WTC11 (cell line): ENCODE measurements at regions not wholly inside any gene's neighbourhood (a gene's known extent, or its start where the extent isn't known, plus 50 kb on each side); places are given as distances from the start of the nearest gene placed in this dataset.

Experiments
- ATAC-seq: fragments of 200-7000 bp; cut with Tn5 transposase; 2 replicates; pipeline ENCODE4 v1.10.0; 2021; ENCODE audit warnings: mild to moderate bottlenecking, moderate library complexity
- CTCF ChIA-PET: fragments of 300-600 bp; sonication (Branson Sonifier 250); formaldehyde crosslinking; loops from one replicate; lab custom pipeline; 2021; ENCODE audit warnings: antibody characterized with exemption; lab: Charles Lee
- POLR2A ChIA-PET: fragments of 350-600 bp; sonication (Branson Sonifier 250); formaldehyde crosslinking; loops from one replicate; lab custom pipeline; 2021; ENCODE audit warnings: antibody characterized with exemption; lab: Charles Lee
- DNase-seq: peaks from one replicate; pipeline ENCODE4 v3.0.0; 2021; ENCODE audit warnings: low spot score
- H3K27ac Mint-ChIP-seq: 2 replicates; pipeline ENCODE4 v1.8.0; 2021; ENCODE audit warnings: mixed read lengths
- H3K27me3 Mint-ChIP-seq: 2 replicates; pipeline ENCODE4 v1.8.0; 2021; ENCODE audit warnings: low read depth, mild to moderate bottlenecking, moderate library complexity, mixed read lengths
- H3K36me3 Mint-ChIP-seq: 2 replicates; pipeline ENCODE4 v1.8.0; 2021; ENCODE audit warnings: mixed read lengths
- H3K4me1 Mint-ChIP-seq: 2 replicates; pipeline ENCODE4 v1.8.0; 2022; ENCODE audit warnings: mixed read lengths
- H3K4me3 Mint-ChIP-seq: 2 replicates; pipeline ENCODE4 v1.8.0; 2021; ENCODE audit warnings: mild to moderate bottlenecking, moderate library complexity, mixed read lengths
- H3K9me3 Mint-ChIP-seq: 2 replicates; pipeline ENCODE4 v1.8.0; 2021; ENCODE audit warnings: mixed read lengths
- ATF1 ChIP-seq: sonication (generic); formaldehyde crosslinking; IDR thresholded peaks from 2 replicates; pipeline ENCODE4 v1.8.1; 2023; ENCODE audit warnings: mild to moderate bottlenecking, moderate library complexity, missing genetic modification reagents
- GRHL2 ChIP-seq: fragments of 250-450 bp; sonication (Bioruptor Pico); IDR thresholded peaks from 2 replicates; pipeline ENCODE4 v1.8.0; 2022; ENCODE audit warnings: mild to moderate bottlenecking, moderate library complexity; ENCODE audit not compliant: insufficient replicate concordance, severe bottlenecking
- JUN ChIP-seq: sonication (generic); formaldehyde crosslinking; IDR thresholded peaks from 2 replicates; pipeline ENCODE4 v1.8.0; 2023; ENCODE audit warnings: mild to moderate bottlenecking, missing genetic modification reagents
- NFYB ChIP-seq: sonication (generic); formaldehyde crosslinking; conservative IDR thresholded peaks from 2 replicates; pipeline ENCODE4 v1.8.0; 2022; ENCODE audit warnings: low read depth, missing genetic modification reagents
- NR2C2 ChIP-seq: sonication (generic); formaldehyde crosslinking; IDR thresholded peaks from 2 replicates; pipeline ENCODE4 v1.8.0; 2022; ENCODE audit warnings: mild to moderate bottlenecking, missing genetic modification reagents
- ZNF219 ChIP-seq: sonication (generic); formaldehyde crosslinking; IDR thresholded peaks from 2 replicates; pipeline ENCODE4 v1.8.0; 2023; ENCODE audit warnings: missing genetic modification reagents, mild to moderate bottlenecking, borderline replicate concordance
- TF ChIP-seq, protein P1 (sequence below): sonication (generic); formaldehyde crosslinking; IDR thresholded peaks from 2 replicates; pipeline ENCODE4 v1.8.1; 2023; ENCODE audit warnings: mild to moderate bottlenecking, missing genetic modification reagents, moderate library complexity
- TF ChIP-seq, protein P2 (sequence below): sonication (generic); formaldehyde crosslinking; IDR thresholded peaks from 2 replicates; pipeline ENCODE4 v1.8.1; 2023; ENCODE audit warnings: mild to moderate bottlenecking, missing genetic modification reagents, borderline replicate concordance
- TF ChIP-seq, protein P3 (sequence below): sonication (generic); formaldehyde crosslinking; IDR thresholded peaks from 2 replicates; pipeline ENCODE4 v1.8.0; 2022; ENCODE audit warnings: mild to moderate bottlenecking, missing genetic modification reagents
- TF ChIP-seq, protein P4 (sequence below): fragments of 250-450 bp; sonication (Bioruptor Pico); IDR thresholded peaks from 2 replicates; pipeline ENCODE4 v1.8.0; 2021; ENCODE audit warnings: mild to moderate bottlenecking
- TF ChIP-seq, protein P5 (sequence below): sonication (generic); formaldehyde crosslinking; IDR thresholded peaks from 2 replicates; pipeline ENCODE4 v1.8.0; 2022; ENCODE audit warnings: mild to moderate bottlenecking, missing genetic modification reagents

DNA sequence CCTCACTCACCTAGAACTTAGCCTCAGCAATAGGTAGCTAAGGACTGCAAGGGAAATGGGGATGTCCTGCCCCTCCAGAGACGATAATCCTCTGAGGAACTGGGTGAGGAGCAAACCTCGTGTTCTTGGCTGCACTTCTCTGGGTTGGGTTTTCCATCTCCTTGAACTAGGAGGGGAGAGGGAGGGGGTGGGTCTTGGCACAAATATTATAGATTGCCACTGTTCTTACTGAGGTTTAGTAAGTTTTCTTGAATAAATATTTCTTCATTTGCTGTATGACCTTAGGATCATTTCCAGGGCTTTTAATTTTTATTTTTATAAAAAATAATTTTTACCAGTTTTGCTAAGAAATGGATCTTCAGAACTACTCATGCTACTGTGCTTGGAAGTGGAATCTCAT, 406.7 kb upstream of the FZD8 start:
- no peak overlapping the region for H3K27ac Mint-ChIP-seq
- DNase-seq (no peak), ATAC-seq (no peak)
- 0 out of 2 replicates have a peak, but pooled peaks cover 7% of the 10 kb centered on the region for H3K9me3 Mint-ChIP-seq
- H3K4me1 Mint-ChIP-seq, result peaks cover 4% of the 10 kb centered on the region; the same call in 1 of the 2 replicates
- H3K27me3 Mint-ChIP-seq, result no peaks in the 10 kb centered on the region
- H3K36me3 Mint-ChIP-seq, result no peaks in the 10 kb centered on the region
- H3K4me3 Mint-ChIP-seq, result no peak overlapping the region
- CTCF ChIA-PET, result no interaction called here
- TF ChIP-seq ATF1 (CRISPR knock-in tag) (no peak), ZNF219 (CRISPR knock-in tag) (no peak)
- TF ChIP-seq, protein P1, sequence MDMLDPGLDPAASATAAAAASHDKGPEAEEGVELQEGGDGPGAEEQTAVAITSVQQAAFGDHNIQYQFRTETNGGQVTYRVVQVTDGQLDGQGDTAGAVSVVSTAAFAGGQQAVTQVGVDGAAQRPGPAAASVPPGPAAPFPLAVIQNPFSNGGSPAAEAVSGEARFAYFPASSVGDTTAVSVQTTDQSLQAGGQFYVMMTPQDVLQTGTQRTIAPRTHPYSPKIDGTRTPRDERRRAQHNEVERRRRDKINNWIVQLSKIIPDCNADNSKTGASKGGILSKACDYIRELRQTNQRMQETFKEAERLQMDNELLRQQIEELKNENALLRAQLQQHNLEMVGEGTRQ (CRISPR knock-in tag), result no peak
- TF ChIP-seq, protein P2, sequence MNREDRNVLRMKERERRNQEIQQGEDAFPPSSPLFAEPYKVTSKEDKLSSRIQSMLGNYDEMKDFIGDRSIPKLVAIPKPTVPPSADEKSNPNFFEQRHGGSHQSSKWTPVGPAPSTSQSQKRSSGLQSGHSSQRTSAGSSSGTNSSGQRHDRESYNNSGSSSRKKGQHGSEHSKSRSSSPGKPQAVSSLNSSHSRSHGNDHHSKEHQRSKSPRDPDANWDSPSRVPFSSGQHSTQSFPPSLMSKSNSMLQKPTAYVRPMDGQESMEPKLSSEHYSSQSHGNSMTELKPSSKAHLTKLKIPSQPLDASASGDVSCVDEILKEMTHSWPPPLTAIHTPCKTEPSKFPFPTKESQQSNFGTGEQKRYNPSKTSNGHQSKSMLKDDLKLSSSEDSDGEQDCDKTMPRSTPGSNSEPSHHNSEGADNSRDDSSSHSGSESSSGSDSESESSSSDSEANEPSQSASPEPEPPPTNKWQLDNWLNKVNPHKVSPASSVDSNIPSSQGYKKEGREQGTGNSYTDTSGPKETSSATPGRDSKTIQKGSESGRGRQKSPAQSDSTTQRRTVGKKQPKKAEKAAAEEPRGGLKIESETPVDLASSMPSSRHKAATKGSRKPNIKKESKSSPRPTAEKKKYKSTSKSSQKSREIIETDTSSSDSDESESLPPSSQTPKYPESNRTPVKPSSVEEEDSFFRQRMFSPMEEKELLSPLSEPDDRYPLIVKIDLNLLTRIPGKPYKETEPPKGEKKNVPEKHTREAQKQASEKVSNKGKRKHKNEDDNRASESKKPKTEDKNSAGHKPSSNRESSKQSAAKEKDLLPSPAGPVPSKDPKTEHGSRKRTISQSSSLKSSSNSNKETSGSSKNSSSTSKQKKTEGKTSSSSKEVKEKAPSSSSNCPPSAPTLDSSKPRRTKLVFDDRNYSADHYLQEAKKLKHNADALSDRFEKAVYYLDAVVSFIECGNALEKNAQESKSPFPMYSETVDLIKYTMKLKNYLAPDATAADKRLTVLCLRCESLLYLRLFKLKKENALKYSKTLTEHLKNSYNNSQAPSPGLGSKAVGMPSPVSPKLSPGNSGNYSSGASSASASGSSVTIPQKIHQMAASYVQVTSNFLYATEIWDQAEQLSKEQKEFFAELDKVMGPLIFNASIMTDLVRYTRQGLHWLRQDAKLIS, result no peak
- TF ChIP-seq, protein P3, sequence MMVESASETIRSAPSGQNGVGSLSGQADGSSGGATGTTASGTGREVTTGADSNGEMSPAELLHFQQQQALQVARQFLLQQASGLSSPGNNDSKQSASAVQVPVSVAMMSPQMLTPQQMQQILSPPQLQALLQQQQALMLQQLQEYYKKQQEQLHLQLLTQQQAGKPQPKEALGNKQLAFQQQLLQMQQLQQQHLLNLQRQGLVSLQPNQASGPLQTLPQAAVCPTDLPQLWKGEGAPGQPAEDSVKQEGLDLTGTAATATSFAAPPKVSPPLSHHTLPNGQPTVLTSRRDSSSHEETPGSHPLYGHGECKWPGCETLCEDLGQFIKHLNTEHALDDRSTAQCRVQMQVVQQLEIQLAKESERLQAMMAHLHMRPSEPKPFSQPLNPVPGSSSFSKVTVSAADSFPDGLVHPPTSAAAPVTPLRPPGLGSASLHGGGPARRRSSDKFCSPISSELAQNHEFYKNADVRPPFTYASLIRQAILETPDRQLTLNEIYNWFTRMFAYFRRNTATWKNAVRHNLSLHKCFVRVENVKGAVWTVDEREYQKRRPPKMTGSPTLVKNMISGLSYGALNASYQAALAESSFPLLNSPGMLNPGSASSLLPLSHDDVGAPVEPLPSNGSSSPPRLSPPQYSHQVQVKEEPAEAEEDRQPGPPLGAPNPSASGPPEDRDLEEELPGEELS (CRISPR knock-in tag), result no peak
- TF ChIP-seq, all 79 proteins: peak for 0
- POLR2A ChIA-PET, result no interaction called here

DNA sequence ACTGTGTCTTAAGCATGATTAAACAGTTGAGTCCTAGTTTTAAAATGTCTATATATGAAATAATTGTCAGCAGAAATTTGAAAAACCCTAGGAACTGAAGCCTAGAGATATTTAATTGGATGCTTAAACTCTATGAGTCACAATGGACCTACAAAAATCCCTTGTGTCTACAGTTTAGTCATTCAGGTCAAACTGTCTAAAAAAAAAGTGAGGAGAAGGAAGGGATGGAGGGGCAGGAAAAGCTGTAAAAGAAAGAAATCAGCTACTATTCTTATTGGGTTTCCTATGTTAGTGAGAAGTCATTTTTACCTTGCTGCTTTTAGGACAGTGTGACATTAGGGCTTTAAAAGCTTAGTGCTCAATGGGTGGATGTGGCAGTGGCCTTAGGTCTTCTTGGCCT, 406.1 kb upstream of the FZD8 start:
- Mint-ChIP-seq H3K27me3 (no peaks in the 10 kb centered on the region), H3K4me1 (peaks cover 4% of the 10 kb centered on the region; the same call in 1 of the 2 replicates), H3K9me3 (0 out of 2 replicates have a peak, but pooled peaks cover 7% of the 10 kb centered on the region), H3K27ac (no peak overlapping the region), H3K36me3 (no peaks in the 10 kb centered on the region), H3K4me3 (no peak overlapping the region)
- ATAC-seq (no peak), DNase-seq (no peak)
- TF ChIP-seq, protein P4, sequence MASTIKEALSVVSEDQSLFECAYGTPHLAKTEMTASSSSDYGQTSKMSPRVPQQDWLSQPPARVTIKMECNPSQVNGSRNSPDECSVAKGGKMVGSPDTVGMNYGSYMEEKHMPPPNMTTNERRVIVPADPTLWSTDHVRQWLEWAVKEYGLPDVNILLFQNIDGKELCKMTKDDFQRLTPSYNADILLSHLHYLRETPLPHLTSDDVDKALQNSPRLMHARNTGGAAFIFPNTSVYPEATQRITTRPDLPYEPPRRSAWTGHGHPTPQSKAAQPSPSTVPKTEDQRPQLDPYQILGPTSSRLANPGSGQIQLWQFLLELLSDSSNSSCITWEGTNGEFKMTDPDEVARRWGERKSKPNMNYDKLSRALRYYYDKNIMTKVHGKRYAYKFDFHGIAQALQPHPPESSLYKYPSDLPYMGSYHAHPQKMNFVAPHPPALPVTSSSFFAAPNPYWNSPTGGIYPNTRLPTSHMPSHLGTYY (CRISPR knock-in tag), result no peak
- TF ChIP-seq NR2C2 (CRISPR knock-in tag) (no peak), GRHL2 (CRISPR knock-in tag) (no peak), JUN (CRISPR knock-in tag) (no peak), NFYB (CRISPR knock-in tag) (no peak)
- TF ChIP-seq, protein P3 (CRISPR knock-in tag), result no peak
- TF ChIP-seq, protein P5, sequence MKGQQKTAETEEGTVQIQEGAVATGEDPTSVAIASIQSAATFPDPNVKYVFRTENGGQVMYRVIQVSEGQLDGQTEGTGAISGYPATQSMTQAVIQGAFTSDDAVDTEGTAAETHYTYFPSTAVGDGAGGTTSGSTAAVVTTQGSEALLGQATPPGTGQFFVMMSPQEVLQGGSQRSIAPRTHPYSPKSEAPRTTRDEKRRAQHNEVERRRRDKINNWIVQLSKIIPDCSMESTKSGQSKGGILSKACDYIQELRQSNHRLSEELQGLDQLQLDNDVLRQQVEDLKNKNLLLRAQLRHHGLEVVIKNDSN (CRISPR knock-in tag), result no peak
- ChIA-PET CTCF (no interaction called here), POLR2A (no interaction called here)
